ENCODE measurements at regions not wholly inside any gene's neighbourhood (a gene's known extent, or its start where the extent isn't known, plus 50 kb on each side); places are given as distances from the start of the nearest gene placed in this dataset.
"Not testable (repeated sequence)": the region's sequence is repeated elsewhere in the genome, so short reads cannot be mapped to it uniquely, and the experiment has no call there.

DNA sequence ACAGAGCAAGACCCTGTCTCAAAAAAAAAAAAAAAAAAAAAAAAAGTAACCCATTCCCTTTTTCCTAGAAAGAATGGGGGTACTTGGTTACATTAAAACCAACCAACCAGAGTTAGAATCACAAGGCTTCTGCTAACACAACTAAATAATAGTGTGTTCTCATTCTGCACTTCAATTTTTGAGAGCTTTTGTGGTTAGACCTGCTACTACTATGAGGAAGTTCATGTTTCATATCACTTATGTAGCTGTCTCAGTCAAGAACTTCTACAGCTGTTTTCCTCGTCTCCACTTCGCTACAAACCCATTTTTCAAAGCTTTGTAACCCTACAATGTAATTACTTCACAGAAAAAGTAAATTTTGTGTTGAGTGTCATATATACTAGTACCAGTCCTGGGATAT, 58.3 kb downstream of the PDHA2 start:
- no peak for DNase-seq

GRCh38 chr4:95909211-95909610, 69.3 kb downstream of the PDHA2 start:
- DNase-seq = no peak

DNA sequence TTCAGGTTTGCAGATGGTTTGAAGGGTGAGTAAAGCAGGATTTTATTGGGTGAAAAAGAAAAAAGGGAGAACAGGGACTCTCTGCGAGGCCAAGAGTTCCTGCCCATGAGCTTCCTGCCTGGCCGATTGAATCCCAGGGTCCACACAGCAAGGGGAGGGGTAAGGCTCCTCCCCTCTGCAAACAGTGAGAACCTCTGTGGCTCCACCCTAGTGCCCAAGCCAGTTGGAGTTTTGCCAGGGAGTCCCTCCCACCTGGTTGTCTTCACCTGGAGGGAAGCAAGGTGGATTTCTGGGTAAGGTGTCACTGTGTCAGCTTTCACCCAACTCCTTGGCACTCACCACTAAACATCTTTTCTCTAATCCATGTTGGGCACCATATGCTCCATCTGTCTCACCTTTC, 70.9 kb downstream of the PDHA2 start:
- DNase-seq = no peak

DNA sequence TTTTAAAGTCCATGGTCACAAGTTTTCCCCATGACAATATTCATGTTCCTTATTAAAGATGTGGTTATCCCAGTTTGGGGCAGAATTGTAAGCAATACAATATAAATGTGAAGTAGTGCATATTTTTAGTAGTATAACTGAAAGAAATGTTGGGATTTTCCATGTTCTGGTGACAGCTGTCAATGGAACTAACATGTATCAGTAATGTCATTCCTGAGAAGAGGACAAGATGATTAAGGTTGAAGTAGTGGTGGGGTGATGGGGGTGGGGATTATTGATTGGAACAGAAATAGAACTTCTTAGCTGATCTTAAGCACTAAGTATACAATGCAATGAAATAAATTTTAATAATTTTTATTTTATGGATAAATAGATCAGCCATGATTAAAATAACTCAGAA, 81.6 kb downstream of the PDHA2 start:
- no peak for DNase-seq

GRCh38 chr4:95929448-95930064, 89.7 kb downstream of the PDHA2 start:
- DNase-seq = no peak

DNA sequence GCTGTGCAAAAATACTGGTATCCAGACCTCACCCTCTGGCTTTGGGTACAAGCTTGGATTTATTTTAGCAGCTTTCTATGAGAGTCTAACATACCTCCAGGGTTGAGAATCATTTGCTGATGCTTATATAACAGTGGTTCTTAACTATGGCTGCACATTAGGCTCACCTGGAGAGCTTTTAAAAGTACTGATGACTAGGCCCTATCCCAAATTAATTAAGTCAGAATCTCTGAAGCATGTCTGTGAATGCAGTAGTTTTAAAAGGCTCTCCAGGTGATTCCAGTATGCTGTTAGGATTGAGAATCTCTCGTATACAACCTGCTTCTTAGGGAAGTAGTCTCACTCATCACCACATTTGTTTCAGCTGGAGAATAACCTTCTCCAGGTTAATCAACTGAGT, 99.2 kb downstream of the PDHA2 start:
- DNase-seq = no peak

DNA sequence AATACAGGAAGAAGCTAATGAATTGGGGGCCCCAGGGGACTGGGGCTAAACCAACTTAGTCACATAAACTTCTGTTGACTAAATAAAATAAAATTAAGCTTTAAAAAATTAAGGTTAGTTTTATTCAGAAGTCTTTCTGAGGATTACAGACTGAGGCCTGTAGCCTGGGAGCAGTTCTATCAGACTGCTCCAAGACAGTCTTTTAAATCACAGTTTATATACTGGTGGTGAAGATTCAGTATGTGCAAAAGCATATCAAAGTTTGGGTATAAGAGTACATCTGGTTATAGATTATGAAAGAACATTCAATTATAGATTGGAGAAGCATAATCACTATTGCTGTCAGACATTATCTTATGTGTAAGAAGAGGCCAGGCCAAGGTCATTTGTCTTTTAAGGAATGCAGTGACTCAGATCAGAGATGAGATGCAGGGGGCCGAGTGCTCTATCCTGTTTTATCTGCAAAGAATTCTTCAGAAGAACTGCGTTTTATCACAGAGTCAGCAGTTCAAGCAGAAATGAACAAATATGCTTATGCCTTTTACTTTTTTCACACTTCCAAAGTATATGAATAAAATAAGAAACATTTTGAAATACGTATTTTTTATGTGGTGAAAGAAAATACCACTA, 109.4 kb downstream of the PDHA2 start:
- no peak for DNase-seq

DNA sequence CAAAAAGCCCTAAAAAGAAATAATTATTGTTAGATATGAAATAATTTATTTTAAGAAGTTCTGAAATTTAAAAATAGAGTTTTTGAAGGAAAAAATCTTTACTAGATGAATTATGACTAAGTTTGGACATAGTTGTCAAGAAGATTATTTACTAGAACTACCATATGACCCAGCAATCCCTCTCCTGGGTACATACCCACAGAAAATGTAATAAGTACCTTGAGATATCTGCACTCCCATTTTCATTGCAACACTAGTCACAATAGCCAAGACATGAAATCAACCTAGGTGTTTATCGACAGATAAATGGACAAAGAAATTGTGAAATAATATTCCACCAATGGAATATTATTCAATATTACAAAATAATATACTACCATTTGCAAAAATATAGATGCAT, 109.9 kb downstream of the PDHA2 start:
- DNase-seq = no peak

DNA sequence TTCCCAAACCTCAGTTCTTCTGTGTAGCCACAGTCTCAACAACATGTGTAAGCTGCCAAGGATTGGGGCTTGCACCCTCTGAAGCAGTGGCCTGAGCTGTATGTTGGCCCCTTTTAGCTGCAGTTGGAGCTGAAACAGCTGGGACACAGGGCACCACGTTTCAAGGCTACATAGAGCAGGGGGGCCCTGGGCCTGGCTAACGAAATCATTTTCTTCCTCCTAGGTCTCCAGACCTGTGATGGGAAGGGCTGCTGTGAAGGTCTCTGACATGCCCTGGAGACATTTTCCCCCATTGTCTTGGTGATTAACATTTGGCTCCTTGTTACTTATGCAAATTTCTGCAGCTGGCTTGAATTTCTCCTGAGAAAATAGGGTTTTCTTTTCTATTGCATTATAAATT, 112.6 kb downstream of the PDHA2 start:
- not testable (repeated sequence) for DNase-seq

- no peak for DNase-seq
These were observed 116.2 kb downstream of the PDHA2 start for GRCh38 chr4:95956094-95956493.

DNA sequence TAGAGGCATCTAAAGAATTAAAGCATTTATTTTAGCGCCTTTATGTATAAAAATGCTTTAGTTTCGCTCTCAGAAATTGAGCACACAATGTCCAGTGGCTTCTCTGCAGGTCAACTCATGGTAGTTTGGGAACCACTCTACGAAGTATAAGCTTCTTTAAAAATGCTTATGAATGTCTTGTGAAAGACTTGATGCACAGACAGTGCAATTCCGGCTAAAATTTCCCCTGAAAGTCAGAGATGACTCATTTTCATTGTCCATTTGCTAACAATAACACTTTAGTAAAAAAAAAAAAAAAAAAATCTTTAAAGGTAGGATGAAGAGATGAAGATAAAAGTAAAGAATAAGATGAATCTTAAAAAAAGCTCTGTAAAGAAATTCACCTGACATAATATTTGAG, 117.2 kb downstream of the PDHA2 start:
- no peak for DNase-seq

DNA sequence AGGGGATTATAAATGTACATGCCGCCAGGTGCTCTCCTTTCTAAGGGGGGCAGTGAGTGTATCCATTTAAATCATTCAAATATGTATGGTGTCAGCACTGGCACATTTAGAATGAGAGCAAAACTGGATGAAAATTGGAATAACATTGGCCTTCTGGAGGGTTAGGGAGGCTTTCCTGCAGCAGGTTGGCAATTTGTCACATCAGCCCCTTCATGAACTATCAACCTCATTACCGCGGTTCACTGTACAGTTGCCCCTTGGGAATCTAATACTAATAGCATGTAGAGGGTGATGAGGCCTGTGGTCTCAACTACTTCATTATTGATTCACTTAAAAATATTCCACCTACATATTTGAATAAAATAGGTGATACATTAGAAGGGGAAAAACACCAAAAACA, 117.9 kb downstream of the PDHA2 start:
- DNase-seq = no peak

DNA sequence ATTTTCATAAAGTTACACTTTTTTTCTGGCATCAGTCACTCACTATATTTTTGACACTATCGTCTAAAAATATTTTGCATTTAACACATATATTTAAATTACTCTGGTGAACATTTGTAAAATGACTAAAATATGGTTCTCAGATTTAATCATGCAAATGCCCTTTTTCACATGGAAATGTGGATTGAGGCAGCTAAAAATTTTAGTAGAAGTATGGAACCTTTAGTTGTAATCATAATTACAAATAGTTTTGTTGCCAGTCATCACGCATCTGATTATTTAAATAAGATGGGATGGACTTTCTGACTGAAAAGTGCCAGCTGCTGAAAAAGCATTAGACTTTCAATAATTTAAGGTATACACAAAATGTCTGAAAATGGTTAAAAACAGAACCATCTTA, 119.3 kb downstream of the PDHA2 start:
- no peak for DNase-seq

GRCh38 chr4:95959633-95960032, 119.7 kb downstream of the PDHA2 start:
- DNase-seq = no peak

DNA sequence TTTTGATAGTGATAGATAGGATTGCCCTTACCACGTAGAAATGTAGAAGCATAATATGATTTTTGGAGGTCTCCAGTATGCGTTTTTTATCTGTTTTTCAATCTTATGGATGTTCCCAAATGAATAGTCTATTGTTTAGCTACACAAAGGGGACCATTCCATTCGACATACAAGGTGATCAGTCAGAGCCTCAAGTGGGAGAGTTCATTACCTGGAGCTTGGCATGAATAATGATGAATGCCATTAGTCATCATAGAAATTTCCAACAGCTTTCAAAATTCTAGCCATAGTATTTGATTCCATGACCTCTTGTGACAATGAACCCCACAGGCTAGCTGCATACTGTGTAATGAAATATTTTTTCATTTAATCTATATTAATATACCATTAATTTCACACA, 123.6 kb downstream of the PDHA2 start:
- DNase-seq = no peak

GRCh38 chr4:95979961-95980876, 140.3 kb downstream of the PDHA2 start:
- DNase-seq = no peak

DNA sequence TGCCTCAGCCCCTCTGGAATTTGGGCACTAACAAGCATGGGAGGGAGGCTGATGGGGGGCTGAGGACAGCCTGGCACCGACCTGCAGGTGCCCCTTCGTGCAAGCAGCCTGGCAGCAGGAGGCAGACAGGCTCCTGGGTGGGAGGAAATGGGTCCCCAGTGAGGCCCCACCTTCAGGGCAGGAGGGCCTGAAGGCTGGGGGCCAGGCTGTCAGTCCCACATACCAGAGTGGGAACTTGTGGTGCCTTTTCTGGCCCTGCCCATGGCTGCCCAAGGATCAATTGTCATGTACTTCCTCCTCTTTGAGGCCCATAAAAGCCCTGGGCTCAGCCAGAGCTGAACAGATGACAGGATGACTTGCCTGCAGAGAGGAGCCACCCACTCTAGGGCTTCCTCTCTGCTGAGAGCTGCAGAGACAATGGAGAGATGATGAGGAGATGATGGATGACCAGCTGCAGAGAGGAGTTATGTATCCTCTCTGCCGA, 141.0 kb downstream of the PDHA2 start:
- no peak for DNase-seq

DNA sequence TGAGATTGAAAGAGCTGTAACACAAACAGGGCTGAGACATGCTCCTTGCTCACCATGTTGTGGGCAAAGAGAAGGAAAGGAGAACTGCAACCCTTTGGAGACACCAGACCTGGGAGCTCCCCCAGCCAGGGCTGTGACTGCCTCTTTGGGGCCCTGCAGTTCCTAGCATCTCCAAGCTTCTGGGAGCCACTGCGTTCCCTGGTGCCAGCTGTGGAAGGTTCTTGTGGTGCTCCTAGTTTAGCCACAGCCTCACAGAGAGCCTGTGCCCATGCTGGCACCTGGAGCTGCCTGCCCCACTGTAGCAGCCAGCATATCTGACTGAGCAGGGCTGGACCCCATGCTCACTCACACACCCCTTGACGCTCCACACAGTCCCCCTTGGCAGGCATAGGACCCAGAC, 141.7 kb downstream of the PDHA2 start:
- DNase-seq = no peak

DNA sequence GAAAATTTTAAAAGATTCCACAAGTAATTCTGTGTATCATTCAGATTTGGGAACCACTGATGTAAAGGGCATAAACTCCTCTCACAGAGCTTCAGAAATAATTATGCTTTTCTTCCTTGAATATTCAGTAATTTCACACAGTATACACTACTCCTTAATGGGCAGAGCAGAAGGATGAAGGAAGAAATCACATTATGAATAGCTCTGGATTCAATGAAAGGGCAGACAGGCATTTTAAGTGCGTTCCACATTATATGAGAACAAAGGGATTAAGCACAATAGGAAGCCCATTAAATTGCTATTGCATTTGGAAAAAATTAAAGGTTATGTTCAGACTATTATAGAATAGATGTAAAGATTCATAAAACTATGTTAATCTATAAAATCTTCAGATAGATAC, 142.6 kb downstream of the PDHA2 start:
- no peak for DNase-seq

GRCh38 chr4:95984081-95984480, 144.2 kb downstream of the PDHA2 start:
- no peak for DNase-seq

- no peak for DNase-seq
These were observed 145.2 kb downstream of the PDHA2 start for GRCh38 chr4:95985051-95985450.

DNA sequence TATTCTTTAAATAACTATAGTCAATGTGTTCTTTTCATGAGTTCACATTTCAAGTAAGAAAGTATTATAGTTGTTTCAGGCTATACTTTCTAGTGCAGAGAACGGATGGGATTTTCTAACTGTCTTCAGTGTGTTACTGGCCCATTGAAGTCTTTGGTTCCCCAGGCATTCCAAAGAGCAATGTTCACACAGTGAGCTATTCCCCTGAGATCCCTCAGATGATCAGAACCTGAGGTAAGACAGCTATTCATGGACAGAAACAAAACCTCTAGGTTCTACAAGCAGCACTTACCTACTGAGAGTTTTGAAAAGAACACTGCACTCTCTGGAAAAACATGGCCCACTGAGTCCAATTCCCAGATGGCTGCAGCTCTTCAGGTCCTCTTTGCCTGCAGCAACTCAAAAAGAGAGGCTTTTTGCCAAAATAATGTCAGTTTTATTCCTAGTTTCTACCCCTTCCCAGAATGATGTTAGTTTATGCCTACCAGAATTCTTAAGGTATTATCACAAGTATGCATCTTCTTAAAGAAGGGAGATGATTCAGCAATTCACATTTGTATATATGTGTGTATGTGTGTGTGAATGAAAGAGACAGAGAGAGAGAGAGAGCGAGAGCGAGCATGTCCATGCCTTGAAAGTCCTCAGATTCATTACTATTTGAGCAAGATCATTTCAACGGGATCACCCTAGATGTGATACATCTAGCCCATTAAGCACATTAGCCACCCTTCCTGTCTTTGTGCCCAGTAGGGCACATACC, 146.1 kb downstream of the PDHA2 start:
- DNase-seq = no peak

GRCh38 chr4:95987851-95988250, 148.0 kb downstream of the PDHA2 start:
- no peak for DNase-seq

All from activated T-cell treated with anti-CD3 and anti-CD28 coated beads, Interleukin-2, amount 50 U/mL, for 48 hours (primary cell).